Transverse colon (tissue), 4 donors: ENCODE measurements at regions not wholly inside any gene's neighbourhood (a gene's known extent, or its start where the extent isn't known, plus 50 kb on each side); places are given as distances from the start of the nearest gene placed in this dataset.

Experiments used
- CTCF ChIP-seq, 5 experiments: fragments of 200-600 bp in 3 of 5; fragments of 450-650 bp in 2 of 5; sonication (generic) in 3 of 5; IDR thresholded peaks; 1 replicate in 2 of 5; 2 replicates in 3 of 5; pipeline ENCODE4 v1.5.1; 2016 to 2017; ENCODE audit warnings: antibody characterized with exemption in 5 of 5, inconsistent platforms in 3 of 5, mild to moderate bottlenecking in 2 of 5, moderate library complexity in 1 of 5
- EP300 ChIP-seq: sonication (generic); formaldehyde crosslinking; IDR thresholded peaks from one replicate; pipeline ENCODE4 v1.6.1; 2017; ENCODE audit warnings: antibody characterized with exemption, low read depth
- POLR2A ChIP-seq: fragments of 450-650 bp; IDR thresholded peaks from one replicate; pipeline ENCODE4 v1.6.1; 2016; ENCODE audit warnings: antibody characterized with exemption, mild to moderate bottlenecking, moderate library complexity
- POLR2AphosphoS5 ChIP-seq, 3 donors: sonication (generic); formaldehyde crosslinking; IDR thresholded peaks; one replicate each; pipeline ENCODE4 v1.6.1; 2016; ENCODE audit warnings: antibody characterized with exemption in 3 of 3

- TF ChIP-seq POLR2A = no peak
- no peak for TF ChIP-seq CTCF (IDR thresholded peaks at IDR 0.05)
- no peak for TF ChIP-seq EP300
- no peak for TF ChIP-seq POLR2AphosphoS5 (IDR thresholded peaks at IDR 0.05)
Measured at GRCh38 chr2:195369218-195369587, 287.8 kb upstream of the SLC39A10 start.
